Transverse colon (tissue), 3 donors: ENCODE measurements at regions not wholly inside any gene's neighbourhood (a gene's known extent, or its start where the extent isn't known, plus 50 kb on each side); places are given as distances from the start of the nearest gene placed in this dataset.

ENCODE experiments used
- POLR2A ChIP-seq: fragments of 450-650 bp; IDR thresholded peaks from one replicate; pipeline ENCODE4 v1.6.1; 2016; ENCODE audit warnings: antibody characterized with exemption, mild to moderate bottlenecking, moderate library complexity
- TF ChIP-seq, protein P1 (sequence below), 5 experiments: fragments of 200-600 bp in 3 of 5; fragments of 450-650 bp in 2 of 5; sonication (generic) in 3 of 5; IDR thresholded peaks; 1 replicate in 2 of 5; 2 replicates in 3 of 5; pipeline ENCODE4 v1.5.1; 2016 to 2017; ENCODE audit warnings: antibody characterized with exemption in 5 of 5, inconsistent platforms in 3 of 5, mild to moderate bottlenecking in 2 of 5, moderate library complexity in 1 of 5

DNA sequence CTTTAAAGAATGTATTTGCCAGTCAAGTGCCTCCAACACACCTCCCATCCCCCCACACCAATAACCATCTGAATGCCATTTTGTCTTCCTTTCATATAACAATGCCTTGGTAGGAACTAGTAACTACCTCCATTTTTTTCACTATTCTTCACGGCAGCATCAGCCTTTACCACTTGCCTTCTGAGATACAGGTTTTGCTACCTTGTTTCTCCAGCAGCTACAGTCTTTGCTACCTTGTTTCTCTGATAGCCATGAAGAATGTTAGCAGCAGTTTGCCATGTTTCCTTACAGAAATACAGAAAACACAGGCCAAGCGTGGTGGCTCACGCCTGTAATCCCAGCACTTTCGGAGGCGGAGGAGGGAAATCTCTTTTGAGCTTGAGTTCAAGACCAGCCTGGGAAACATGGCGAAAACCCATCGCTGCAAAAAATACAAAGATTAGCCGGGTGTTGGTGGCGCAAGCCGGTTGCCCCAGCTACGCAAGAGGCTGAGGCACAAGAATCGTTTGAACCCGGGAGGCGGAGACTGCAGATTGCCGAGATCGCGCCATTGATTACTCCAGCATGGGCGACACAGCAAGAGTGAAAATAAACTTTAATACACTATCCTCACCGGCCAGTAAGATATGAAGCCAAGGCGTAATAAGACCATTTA is 100.9 kb downstream of the HFE start:
- TF ChIP-seq, protein P1, sequence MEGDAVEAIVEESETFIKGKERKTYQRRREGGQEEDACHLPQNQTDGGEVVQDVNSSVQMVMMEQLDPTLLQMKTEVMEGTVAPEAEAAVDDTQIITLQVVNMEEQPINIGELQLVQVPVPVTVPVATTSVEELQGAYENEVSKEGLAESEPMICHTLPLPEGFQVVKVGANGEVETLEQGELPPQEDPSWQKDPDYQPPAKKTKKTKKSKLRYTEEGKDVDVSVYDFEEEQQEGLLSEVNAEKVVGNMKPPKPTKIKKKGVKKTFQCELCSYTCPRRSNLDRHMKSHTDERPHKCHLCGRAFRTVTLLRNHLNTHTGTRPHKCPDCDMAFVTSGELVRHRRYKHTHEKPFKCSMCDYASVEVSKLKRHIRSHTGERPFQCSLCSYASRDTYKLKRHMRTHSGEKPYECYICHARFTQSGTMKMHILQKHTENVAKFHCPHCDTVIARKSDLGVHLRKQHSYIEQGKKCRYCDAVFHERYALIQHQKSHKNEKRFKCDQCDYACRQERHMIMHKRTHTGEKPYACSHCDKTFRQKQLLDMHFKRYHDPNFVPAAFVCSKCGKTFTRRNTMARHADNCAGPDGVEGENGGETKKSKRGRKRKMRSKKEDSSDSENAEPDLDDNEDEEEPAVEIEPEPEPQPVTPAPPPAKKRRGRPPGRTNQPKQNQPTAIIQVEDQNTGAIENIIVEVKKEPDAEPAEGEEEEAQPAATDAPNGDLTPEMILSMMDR (IDR thresholded peaks at IDR 0.05): no peak
- TF ChIP-seq POLR2A: no peak
